IMR-90 (cell line): ENCODE measurements at regions not wholly inside any gene's neighbourhood (a gene's known extent, or its start where the extent isn't known, plus 50 kb on each side); places are given as distances from the start of the nearest gene placed in this dataset.

Source experiments
- FOS ChIP-seq: fragments of 150-350 bp; IDR thresholded peaks from 2 replicates; pipeline ENCODE4 v1.6.1; 2016; ENCODE audit warnings: low read depth, low read length
- MAFK ChIP-seq: IDR thresholded peaks from 2 replicates; pipeline ENCODE4 v1.6.1; 2012; ENCODE audit warnings: low read depth, low read length, improper control_type of control experiment
- MAZ ChIP-seq: IDR thresholded peaks from 2 replicates; pipeline ENCODE4 v1.6.1; 2012; ENCODE audit warnings: low read depth, mild to moderate bottlenecking, low read length, improper control_type of control experiment, moderate library complexity, borderline replicate concordance
- MXI1 ChIP-seq: IDR thresholded peaks from 2 replicates; pipeline ENCODE4 v1.6.1; 2012; ENCODE audit warnings: low read depth, mild to moderate bottlenecking, low read length, moderate library complexity, borderline replicate concordance
- NFE2L2 ChIP-seq: fragments of 150-350 bp; IDR thresholded peaks from 2 replicates; pipeline ENCODE4 v1.6.1; 2016; ENCODE audit warnings: low read depth, mild to moderate bottlenecking, low read length
- POLR2A ChIP-seq: IDR thresholded peaks from 2 replicates; pipeline ENCODE4 v1.6.1; 2012; ENCODE audit warnings: mild to moderate bottlenecking, low read depth, low read length
- RAD21 ChIP-seq: IDR thresholded peaks from 2 replicates; pipeline ENCODE4 v1.6.1; 2012; ENCODE audit warnings: low read length, improper control_type of control experiment
- RCOR1 ChIP-seq: IDR thresholded peaks from 2 replicates; pipeline ENCODE4 v1.6.1; 2012; ENCODE audit warnings: mild to moderate bottlenecking, low read length, improper control_type of control experiment; ENCODE audit not compliant: insufficient replicate concordance
- RFX5 ChIP-seq: IDR thresholded peaks from 2 replicates; pipeline ENCODE4 v1.8.0; 2012; ENCODE audit warnings: low read depth, mild to moderate bottlenecking, low read length, moderate library complexity
- SMC3 ChIP-seq: fragments of 150-350 bp; IDR thresholded peaks from 2 replicates; pipeline ENCODE4 v1.6.1; 2016; ENCODE audit warnings: low read depth, mild to moderate bottlenecking, antibody characterized with exemption, low read length, moderate library complexity
- TF ChIP-seq, protein P1 (sequence below): fragments of 150-350 bp; IDR thresholded peaks from 2 replicates; pipeline ENCODE4 v1.6.1; 2017; ENCODE audit warnings: mild to moderate bottlenecking, antibody characterized with exemption, low read length, low read depth
- TF ChIP-seq, protein P2 (sequence below): conservative IDR thresholded peaks from 2 replicates; pipeline ENCODE4 v1.5.1; 2012; ENCODE audit warnings: mild to moderate bottlenecking, low read depth, low read length, improper control_type of control experiment

DNA sequence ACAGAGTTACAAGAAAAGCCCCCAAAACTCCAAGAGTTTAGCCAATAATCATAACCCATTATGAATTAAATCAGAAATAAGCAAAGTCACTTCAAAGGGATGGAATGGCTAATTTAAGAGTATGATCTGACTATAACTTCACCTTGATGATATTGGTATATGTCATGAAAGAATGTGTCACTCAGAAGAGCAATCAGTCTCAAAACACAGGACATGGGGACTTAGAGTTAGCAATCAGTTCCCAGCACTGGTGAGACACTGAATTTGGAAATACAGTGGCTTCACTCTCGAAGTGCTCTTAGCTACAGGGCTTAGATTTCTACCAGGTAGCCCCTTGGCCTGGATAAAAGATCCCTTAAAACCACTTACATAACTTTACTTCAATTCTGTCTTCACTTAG lies 65.7 kb upstream of the EXOC1L start:
- TF ChIP-seq, protein P1, sequence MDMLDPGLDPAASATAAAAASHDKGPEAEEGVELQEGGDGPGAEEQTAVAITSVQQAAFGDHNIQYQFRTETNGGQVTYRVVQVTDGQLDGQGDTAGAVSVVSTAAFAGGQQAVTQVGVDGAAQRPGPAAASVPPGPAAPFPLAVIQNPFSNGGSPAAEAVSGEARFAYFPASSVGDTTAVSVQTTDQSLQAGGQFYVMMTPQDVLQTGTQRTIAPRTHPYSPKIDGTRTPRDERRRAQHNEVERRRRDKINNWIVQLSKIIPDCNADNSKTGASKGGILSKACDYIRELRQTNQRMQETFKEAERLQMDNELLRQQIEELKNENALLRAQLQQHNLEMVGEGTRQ: no peak
- TF ChIP-seq MAZ: no peak
- TF ChIP-seq MXI1: no peak
- TF ChIP-seq, protein P2, sequence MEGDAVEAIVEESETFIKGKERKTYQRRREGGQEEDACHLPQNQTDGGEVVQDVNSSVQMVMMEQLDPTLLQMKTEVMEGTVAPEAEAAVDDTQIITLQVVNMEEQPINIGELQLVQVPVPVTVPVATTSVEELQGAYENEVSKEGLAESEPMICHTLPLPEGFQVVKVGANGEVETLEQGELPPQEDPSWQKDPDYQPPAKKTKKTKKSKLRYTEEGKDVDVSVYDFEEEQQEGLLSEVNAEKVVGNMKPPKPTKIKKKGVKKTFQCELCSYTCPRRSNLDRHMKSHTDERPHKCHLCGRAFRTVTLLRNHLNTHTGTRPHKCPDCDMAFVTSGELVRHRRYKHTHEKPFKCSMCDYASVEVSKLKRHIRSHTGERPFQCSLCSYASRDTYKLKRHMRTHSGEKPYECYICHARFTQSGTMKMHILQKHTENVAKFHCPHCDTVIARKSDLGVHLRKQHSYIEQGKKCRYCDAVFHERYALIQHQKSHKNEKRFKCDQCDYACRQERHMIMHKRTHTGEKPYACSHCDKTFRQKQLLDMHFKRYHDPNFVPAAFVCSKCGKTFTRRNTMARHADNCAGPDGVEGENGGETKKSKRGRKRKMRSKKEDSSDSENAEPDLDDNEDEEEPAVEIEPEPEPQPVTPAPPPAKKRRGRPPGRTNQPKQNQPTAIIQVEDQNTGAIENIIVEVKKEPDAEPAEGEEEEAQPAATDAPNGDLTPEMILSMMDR: no peak
- TF ChIP-seq RCOR1: no peak
- no peak for TF ChIP-seq RFX5
- TF ChIP-seq POLR2A: no peak
- TF ChIP-seq FOS: no peak
- no peak for TF ChIP-seq SMC3
- no peak for TF ChIP-seq MAFK
- no peak for TF ChIP-seq RAD21
- no peak for TF ChIP-seq NFE2L2
